NCI-H2227 (cell line): ENCODE measurements at regions not wholly inside any gene's neighbourhood (a gene's known extent, or its start where the extent isn't known, plus 50 kb on each side); places are given as distances from the start of the nearest gene placed in this dataset.
"Not testable (repeated sequence)": the region's sequence is repeated elsewhere in the genome, so short reads cannot be mapped to it uniquely, and the experiment has no call there.

Source experiments
- DNase-seq: peaks from one replicate; lab custom pipeline; 2025; ENCODE audit not compliant: unreplicated experiment; lab: John Stamatoyannopoulos, UW

DNA sequence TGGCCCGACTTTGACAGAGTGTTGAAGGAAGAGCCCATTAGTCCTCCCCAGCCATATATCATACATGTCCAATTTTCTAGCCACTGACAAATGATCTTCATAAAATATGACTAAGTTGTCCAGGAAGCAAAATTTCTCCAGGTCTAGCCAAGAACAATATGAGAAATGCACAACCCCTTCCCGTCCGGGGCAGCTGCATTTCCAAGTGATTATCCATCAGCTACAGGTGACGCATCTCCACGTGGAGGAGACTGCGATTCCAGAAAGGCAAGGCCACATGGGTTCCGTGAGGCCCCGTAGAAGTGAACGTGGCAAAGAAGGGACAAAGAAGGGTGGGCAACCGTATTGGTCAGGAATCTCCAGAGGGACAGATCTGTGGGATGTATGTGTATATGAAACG, 118.6 kb downstream of the ATP6V0E2 start:
- DNase-seq = not testable (repeated sequence)

DNA sequence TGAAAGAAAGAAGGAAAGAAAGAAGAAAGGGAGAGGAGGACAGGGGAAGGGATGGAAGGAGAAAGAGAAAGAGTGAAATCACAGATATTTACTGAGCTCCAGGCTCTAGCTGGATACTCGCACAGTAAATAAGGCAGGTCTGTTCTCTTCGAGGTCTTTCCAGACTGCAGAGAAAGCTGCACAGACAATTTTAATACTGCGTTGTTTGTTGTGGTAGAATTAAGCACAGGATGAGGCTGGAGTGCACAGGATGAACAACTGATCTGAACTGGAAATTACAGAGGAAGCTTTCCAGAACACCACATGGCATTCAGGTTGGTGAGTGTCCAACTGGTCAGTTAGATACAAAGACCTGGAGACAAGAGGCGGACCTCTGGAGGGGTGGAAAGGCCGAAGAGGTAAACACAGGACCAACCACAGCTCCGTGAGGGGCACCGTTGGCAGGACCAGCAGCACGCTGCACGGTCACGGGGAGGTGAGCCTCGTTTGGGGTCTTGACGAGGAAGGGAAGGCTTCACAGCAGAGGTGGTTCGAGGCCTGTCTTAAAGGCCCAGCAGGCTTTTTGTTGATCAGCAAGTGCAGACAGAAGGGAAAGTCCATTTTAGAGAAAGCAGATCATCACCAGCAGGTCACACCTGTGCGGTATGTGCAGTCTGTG, 121.7 kb downstream of the ATP6V0E2 start:
- DNase-seq = not testable (repeated sequence)

DNA sequence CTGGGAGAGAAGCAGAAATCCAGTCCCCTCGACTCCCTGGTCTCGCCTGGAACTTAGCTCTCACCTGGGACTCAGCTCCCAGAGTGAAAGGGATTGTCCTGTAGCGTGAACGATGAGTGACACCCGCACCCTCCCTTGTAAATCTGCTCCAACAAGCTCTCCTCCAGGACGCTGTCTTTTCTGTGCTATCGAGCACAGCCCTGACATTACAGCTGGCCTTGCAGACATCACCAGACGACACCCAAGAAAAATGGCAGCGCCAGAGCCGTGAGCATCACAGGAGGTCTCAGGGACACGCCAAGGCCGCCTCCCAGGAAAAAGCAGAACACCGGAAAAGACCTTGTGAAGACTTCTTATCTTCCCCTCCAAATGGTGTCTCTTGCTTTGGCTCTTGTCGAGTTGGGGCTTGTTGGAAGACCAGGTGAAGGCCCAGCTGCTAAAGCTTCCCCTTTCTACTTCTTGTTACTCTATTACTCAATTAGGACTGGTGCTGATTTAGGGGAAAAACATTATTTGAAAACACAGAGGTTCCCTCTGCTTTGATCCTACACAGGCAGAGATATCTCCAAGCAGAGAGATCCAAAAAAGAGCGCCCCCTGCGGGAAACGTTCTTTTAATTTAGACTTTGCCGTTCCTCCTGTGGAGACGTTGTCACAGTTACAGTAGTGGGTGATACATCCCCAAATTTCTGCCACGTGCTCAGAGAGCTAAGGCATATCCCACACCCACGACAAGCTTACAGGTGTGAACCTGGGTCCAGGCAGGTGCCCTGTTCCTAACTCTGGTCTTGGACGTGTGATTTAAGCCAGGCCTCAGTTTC, 127.2 kb downstream of the ATP6V0E2 start:
- not testable (repeated sequence) for DNase-seq

DNA sequence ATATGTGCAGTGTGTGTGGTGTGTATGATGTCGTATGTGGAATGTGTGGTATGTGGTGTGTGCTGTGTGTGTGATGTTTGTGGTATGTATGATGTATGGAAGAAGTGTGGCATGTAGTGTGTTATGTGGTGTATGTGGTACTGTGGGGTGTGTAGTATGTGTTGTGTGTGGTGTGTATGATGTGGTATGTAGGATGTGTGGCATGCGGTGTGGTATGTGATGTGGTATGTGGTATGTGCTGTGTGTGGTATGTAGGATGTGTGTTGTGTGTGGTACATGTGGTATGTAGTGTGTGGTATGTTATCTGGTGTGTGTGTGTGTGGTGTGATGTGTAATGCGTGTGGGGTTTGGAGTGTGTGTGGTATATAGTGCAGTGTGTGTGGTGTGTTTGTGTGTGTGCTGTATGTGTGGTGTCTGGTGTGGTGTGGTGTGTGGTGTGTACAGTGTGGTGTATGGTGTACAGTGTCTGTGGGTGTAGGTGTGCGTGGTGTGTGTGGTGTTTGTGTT, 129.6 kb downstream of the ATP6V0E2 start:
- no peak for DNase-seq

DNA sequence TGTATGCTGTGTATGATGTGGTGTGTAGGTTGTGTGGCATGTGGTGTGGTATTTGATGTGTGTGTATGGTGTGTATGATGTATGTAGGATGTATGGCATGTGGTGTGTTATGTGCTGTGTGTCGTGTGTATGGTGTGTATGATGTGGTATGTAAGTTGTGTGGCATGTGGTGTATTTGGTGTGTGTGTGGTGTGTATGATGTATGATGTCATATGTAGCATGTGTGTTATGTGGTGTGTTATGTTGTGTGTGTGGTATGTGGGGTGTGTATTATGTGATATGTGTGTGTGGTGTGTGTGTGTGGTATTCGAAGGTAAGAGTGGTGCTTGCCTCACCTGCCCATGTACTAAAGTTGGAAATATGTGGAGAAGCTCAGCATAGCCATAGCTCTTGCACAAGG, 130.2 kb downstream of the ATP6V0E2 start:
- not testable (repeated sequence) for DNase-seq

DNA sequence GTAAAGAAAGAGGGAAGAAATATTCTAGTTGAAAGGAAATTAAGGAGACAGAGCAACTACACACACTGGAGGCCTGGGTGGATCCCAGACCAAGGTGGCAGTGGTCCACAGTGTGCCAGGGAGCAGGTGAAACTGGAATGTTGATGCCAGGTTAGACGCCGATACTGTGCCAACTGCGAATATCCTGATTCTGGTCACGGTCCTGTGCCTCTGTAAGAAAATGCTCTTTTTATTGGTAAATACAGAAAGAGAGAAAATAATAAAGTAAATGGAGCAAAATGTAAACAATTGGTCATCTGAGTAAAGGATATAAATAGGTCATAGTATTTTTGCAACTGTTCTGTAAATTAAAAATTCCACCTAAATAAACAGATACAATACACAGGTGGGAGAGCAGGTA, 131.1 kb downstream of the ATP6V0E2 start:
- not testable (repeated sequence) for DNase-seq

DNA sequence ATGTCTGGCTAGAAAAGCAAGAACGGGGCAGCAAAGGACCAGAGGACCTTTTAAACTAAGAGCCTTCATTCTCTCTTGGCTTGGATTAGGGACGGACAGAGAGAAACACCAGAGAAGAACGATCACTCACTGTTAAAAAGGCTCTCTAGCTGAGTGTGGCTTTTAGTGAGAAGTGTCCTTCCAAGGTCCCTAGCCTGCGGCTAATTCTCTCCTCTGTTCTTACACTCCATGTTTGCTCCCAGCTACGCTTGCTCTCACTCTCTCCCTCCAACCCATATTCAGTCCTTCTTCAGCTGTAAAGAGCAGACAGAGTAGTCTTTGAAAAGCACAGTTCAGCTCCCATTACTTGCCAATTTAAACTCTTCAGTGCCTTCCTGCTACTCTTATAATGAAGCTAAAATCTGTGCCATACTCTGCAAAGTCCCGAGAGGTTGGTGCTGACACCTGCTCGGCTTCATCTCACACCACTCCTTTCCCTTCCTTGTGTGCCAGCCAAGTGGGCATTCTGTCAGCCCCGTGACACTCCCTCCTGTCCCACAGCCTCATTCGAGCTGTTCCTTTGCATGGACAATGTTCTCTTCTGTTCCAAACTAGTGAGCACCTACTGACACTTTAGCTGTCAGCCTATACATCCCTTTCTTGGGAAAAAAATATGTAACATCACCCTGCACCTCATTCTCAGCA, 136.0 kb downstream of the ATP6V0E2 start:
- not testable (repeated sequence) for DNase-seq

DNA sequence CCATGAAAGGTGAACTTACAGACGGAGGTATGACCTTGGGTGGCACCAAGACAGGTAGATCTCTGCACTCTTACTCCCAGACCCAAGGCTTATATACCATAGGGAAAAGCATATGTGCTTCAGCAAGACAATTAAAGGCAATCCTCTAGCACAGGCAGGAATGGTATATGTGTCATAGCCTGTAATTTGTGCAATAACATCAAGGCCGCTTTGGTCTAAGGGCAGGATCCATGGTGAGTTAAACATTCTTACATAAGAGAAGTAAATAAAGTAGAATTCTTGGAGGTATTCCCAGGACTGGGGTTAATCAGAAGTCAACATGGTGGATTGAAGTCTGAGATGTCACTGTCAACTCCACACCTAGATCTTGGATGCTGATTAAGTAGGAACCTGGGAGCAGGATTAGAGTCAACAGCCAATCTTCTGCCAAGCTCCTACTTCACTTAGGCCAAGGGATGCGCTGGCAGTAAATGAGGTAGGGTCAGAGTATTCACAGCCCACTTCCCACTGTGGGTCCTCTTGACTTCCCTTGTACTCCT, 143.0 kb downstream of the ATP6V0E2 start:
- not testable (repeated sequence) for DNase-seq

DNA sequence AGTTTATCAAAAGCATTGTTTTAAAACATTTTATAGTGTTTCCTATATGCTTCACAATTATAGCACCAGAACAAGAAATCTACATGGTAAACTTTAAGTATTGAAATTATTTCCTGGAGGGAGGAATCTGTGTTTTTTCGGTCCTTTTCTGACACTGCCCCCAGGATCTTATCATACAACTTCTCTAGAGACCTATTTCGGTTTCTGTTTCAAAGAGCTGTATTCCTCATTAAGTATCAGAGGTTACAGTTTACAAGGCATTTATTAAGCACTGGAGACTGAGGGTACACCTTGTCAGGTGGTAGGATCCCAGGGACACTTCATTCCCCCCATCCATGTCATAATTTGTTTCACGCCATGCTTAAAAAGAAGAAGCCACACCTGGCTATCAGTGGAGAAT, 146.4 kb downstream of the ATP6V0E2 start:
- DNase-seq = not testable (repeated sequence)

DNA sequence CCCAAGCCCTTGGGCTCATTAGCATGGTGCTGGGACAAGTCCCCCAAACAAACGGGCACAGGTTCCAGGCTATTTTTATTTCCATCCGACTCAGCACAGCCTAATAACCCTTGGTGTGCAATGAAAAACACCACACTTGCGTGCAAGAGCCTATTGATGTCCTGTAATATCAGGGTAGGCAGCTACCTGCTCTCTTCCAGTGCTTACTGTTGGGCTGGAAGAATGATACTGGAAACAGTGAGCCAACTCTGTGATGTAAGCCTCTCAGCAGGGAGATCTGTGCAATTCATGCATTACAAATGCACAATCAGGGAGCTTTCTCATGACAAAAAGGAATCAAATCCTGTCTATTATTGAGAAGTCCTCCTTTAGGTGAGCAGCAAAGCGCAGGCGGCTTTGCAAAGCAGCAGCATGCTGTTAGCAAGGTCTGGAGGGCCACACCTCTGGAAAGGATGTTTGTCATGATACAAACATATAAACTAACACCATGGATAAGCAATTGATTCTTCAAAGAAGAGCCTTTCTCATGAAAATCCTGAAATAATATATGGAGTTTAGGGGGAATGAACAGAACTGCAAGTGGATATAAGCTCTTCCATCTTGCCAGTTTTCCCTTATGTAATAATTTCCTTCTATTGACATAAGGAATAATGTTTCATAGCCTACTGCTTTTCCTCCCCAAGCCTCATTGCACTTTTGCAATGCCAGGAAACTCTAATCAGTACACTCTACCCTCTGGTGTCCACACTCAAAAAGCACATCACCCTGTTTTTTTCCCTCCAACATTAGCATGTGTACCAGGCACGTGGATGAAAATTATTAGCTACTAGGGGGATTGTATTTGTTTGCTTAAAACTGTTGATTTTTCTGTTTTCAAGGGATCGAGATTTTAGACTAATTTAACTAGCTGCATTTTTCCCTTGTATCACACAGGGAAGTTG, 151.1 kb downstream of the ATP6V0E2 start:
- DNase-seq = not testable (repeated sequence)

DNA sequence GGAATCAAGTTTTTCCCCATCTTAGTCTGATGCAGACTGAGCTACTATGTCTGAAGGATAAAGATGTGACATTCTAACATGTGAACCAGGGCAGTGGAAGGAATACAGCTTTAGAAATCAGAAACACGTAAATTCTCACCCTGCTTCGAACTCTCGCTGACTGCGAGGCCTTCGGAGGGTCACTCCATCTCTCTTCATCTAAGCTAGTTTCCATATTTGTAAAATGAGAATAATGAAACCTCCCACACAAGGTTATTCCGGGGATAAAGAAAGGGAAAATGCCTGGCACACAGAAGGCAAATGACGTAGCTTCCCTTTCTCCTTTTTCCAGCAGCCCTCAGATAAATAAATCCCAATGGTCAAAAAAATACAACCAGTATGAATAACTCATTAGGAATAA, 152.0 kb downstream of the ATP6V0E2 start:
- DNase-seq = not testable (repeated sequence)

DNA sequence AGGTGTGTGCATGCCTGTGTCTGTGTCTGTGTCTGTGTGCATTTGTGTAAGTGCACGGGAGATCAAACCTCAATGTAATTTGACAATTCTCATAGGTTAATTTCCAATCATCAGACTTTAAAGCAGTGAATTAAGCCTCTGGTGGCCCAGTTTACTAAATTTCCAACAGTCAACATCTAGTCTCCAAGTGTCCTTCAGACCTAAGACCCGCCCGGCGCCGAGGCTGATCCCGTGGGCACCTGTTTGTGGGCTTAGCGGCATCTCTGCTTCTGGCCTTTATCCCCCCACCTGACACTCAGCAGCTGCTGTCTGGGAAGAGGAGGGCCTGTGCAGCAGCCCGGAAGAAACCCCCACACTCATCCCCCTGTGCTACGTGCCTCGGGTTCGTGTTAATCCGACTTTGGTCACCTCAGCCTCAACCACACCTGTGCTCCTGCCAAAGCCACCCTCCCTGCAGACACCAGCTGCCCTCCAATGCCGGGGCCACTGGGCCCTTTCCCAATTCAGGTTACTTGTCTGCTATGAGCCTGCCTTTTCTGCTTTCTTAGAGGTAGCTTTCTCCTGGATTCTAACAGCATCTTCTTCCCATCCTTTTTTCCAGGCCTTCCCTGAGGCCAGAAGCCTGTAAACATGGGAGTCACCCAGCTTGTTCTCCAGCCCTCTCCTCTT, 154.7 kb downstream of the ATP6V0E2 start:
- not testable (repeated sequence) for DNase-seq

DNA sequence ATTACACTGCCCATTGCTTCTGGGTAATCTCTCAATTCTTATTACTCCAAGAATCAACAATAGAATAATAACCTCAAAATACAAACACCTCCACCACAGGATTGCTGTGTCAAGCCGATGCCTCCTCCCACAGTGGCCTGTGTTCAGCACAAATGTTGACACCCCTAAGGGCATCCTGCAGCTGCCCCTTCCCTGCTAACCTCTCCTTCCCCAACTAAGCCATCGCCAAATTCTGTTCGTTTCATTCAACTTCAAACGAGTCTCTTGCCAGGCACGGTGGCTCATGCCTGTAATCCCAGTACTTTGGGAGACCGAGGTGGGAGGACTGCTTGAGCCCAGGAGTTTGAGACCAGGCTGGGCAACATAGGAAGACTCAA, 155.2 kb downstream of the ATP6V0E2 start:
- DNase-seq = not testable (repeated sequence)

DNA sequence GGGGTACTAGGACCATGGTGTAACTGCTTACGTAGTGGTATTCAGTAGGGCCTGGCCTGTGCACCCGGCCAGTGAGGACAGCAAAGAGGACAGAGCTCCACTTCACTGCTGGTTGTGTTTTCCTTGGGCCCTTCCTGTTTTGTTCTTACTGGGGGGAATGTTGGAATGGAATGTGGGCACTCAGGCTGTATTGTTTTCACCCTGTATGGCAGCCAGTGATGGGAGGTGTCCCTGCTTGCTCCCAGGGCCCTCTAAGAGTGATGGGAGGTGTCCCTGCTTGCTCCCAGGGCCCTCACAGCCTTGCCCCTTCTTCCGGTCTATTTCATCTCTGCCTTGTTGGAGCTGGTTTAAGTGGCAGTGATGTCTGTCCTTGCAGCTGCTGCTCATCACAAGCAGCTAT, 158.0 kb downstream of the ATP6V0E2 start:
- DNase-seq = not testable (repeated sequence)

DNA sequence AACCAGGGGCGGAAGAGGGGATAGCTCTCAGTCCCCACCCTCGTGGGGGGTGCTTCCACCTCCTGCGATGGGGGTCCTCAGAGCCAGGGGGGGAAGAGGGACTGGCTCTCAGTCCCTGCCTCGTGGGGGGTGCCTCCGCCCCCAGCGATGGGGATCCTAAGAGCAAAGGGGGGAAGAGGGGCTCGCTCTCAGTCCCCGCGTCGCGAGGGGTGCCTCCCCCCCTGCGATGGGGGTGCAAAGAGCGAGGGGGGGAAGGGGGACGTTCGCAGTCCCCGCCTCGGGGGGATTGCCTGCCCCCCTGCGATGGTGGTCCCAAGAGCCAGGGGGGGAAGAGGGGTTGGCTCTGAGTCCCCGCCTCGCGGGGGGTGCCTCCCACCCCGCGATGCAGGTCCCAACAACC, 159.9 kb downstream of the ATP6V0E2 start:
- not testable (repeated sequence) for DNase-seq

DNA sequence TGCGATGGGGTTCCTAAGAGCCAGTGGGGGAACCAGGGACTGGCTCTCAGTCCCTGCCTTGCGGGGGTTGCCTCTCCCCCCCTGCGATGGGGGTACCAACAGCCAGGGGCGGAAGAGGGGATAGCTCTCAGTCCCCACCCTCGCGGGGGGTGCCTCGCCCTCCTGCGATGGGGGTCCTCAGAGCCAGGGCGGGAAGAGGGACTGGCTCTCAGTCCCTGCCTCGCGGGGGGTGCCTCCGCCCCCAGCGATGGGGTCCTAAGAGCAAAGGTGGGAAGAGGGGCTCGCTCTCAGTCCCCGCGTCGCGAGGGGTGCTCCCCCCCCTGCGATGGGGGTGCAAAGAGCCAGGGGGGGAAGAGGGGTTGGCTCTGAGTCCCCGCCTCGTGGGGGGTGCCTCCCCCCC, 162.0 kb downstream of the ATP6V0E2 start:
- not testable (repeated sequence) for DNase-seq

DNA sequence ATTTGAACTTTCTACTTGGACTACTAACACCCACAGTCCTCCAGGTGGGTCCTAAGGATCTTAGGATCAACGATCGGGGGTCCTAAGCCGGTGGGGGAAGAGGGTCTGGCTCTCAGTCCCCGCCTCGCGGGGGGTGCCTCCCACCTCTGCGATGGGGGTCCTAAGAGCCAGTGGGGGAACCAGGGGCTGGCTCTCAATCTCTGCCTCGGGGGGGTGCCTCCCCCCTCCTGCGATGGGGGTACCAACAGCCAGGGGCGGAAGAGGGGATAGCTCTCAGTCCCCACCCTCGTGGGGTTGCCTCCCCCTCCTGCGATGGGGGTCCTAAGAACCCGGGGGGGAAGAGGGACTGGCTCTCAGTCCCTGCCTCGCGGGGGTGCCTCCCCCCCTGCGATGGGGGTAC, 165.3 kb downstream of the ATP6V0E2 start:
- not testable (repeated sequence) for DNase-seq

DNA sequence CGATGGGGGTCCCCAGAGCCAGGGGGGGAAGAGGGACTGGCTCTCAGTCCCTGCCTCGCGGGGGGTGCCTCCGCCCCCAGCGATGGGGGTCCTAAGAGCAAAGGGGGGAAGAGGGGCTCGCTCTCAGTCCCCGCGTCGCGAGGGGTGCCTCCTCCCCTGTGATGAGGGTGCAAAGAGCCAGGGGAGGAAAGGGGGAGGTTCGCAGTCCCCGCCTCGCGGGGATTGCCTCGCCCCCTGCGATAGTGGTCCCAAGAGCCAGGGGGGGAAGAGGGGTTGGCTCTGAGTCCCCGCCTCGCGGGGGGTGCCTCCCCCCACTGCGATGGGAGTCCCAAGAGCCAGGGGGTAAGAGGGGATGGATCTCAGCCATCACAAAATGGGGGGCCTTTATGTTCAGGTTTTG, 168.5 kb downstream of the ATP6V0E2 start:
- not testable (repeated sequence) for DNase-seq

DNA sequence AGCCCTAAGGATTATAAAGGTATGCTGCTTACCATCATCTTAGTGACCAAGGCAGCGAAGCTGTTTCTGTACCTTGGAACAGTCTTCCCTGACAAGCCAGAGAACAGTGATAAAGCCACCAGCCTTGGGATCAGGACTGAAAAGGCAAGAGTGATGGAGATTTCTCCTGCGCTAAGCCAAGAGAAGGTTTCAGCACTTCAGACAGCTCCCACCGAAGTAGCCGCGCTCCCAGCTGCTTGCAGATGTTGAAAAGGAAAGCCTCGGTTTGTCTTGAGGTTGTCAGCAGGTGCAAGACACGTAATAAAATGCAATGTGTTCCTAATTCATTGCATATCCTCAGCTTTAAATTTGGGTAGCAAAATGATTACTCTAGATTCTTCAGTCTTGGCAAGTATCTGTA, 171.0 kb downstream of the ATP6V0E2 start:
- not testable (repeated sequence) for DNase-seq

DNA sequence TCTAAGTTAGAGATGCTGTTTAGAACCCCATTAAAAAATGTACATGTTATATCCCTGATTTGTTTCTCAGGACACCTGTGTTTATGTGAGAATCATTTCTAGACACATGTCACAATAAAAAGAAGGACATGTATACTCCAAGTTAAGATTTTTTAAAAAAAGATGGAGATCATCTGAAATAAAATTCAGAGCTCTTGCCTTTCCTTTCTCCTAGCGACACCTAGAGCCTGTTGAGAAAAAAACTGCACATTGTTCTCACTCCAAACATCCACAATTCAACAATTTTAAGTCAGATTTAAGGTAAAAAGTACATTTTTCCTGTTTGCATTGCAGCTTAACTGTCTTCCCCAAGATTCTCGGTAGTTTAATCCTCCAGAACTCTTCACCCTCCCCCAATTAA, 171.8 kb downstream of the ATP6V0E2 start:
- DNase-seq = not testable (repeated sequence)
